Naive B cell (primary cell): ENCODE measurements at regions not wholly inside any gene's neighbourhood (a gene's known extent, or its start where the extent isn't known, plus 50 kb on each side); places are given as distances from the start of the nearest gene placed in this dataset.
"Not testable (repeated sequence)": the region's sequence is repeated elsewhere in the genome, so short reads cannot be mapped to it uniquely, and the experiment has no call there.

ENCODE experiments used
- ATAC-seq, 2 donors: fragments of 150-1000 bp; cut with Tn5 transposase; 2 replicates each; pipeline ENCODE4 v1.10.0; 2021; ENCODE audit warnings: low read depth in 2 of 2, mild to moderate bottlenecking in 2 of 2, moderate library complexity in 2 of 2
- DNase-seq: peaks from one replicate; pipeline ENCODE4 v3.0.0; 2022
- H3K27ac Mint-ChIP-seq, 6 donors: one replicate each; pipeline ENCODE4 v1.8.0; 2020 to 2022; ENCODE audit warnings: mild to moderate bottlenecking in 6 of 6, mixed read lengths in 6 of 6, moderate library complexity in 5 of 6, inconsistent platforms in 2 of 6
- H3K27me3 Mint-ChIP-seq, 3 donors: one replicate each; pipeline ENCODE4 v1.8.0; 2021 to 2022; ENCODE audit warnings: mixed read lengths in 3 of 3, mild to moderate bottlenecking in 1 of 3
- H3K36me3 Mint-ChIP-seq, 2 donors: one replicate each; pipeline ENCODE4 v1.8.0; 2020 to 2022; ENCODE audit warnings: mixed read lengths in 2 of 2, inconsistent platforms in 1 of 2, mild to moderate bottlenecking in 1 of 2
- H3K4me1 Mint-ChIP-seq, 3 donors: one replicate each; pipeline ENCODE4 v1.8.0; 2020 to 2022; ENCODE audit warnings: mixed read lengths in 3 of 3, inconsistent platforms in 1 of 3, mild to moderate bottlenecking in 1 of 3, moderate library complexity in 1 of 3
- H3K4me3 Mint-ChIP-seq, 8 donors: one replicate each; pipeline ENCODE4 v1.8.0; 2020 to 2022; ENCODE audit warnings: mild to moderate bottlenecking in 8 of 8, mixed read lengths in 8 of 8, moderate library complexity in 8 of 8, inconsistent platforms in 2 of 8
- H3K9me3 Mint-ChIP-seq, 7 donors: one replicate each; pipeline ENCODE4 v1.8.0; 2020 to 2022; ENCODE audit warnings: mixed read lengths in 7 of 7, mild to moderate bottlenecking in 5 of 7, inconsistent platforms in 2 of 7, moderate library complexity in 1 of 7

GRCh38 chr14:43677581-43677980, 829.5 kb downstream of the FSCB start:
- no peaks in the 10 kb centered on the region for H3K36me3 Mint-ChIP-seq
- no peaks in the 10 kb centered on the region for H3K4me1 Mint-ChIP-seq
- H3K4me3 Mint-ChIP-seq: no peak overlapping the region
- ATAC-seq (no peak), DNase-seq (no peak)
- H3K9me3 Mint-ChIP-seq: peaks cover 0 to 8% (median 5%) of the 10 kb centered on the region in 7 donors
- H3K27me3 Mint-ChIP-seq: no peaks in the 10 kb centered on the region
- H3K27ac Mint-ChIP-seq: no peak overlapping the region

- Mint-ChIP-seq H3K4me1 (no peaks in the 10 kb centered on the region), H3K4me3 (no peak overlapping the region), H3K27ac (no peak overlapping the region), H3K27me3 (no peaks in the 10 kb centered on the region), H3K9me3 (peaks cover 0 to 10% (median 4%) of the 10 kb centered on the region in 7 donors), H3K36me3 (no peaks in the 10 kb centered on the region)
- DNase-seq (no peak), ATAC-seq (no peak)
Measured at GRCh38 chr14:43674273-43674672, 832.8 kb downstream of the FSCB start.

- Mint-ChIP-seq H3K4me3 (no peak overlapping the region), H3K9me3 (peaks cover 2 to 14% (median 5%) of the 10 kb centered on the region in 7 donors), H3K36me3 (no peaks in the 10 kb centered on the region), H3K4me1 (no peaks in the 10 kb centered on the region), H3K27ac (no peak overlapping the region), H3K27me3 (no peaks in the 10 kb centered on the region)
- DNase-seq: no peak
- no peak for ATAC-seq
Measured at GRCh38 chr14:43671716-43672485, 835.2 kb downstream of the FSCB start.

GRCh38 chr14:43669355-43669754, 837.7 kb downstream of the FSCB start:
- ATAC-seq: no peak

GRCh38 chr14:43665570-43666267, 841.4 kb downstream of the FSCB start:
- peaks cover 2 to 13% (median 7%) of the 10 kb centered on the region in 7 donors for H3K9me3 Mint-ChIP-seq
- ATAC-seq: no peak
- H3K27me3 Mint-ChIP-seq: no peaks in the 10 kb centered on the region
- H3K36me3 Mint-ChIP-seq: no peaks in the 10 kb centered on the region
- no peaks in the 10 kb centered on the region for H3K4me1 Mint-ChIP-seq
- no peak for DNase-seq
- no peak overlapping the region for H3K4me3 Mint-ChIP-seq
- no peak overlapping the region for H3K27ac Mint-ChIP-seq

More at GRCh38 chr14:43669355-43669754, 837.7 kb downstream of the FSCB start:
- H3K4me3 Mint-ChIP-seq: no peak overlapping the region
- DNase-seq: no peak
- no peaks in the 10 kb centered on the region for H3K4me1 Mint-ChIP-seq
- H3K36me3 Mint-ChIP-seq: no peaks in the 10 kb centered on the region
- no peaks in the 10 kb centered on the region for H3K27me3 Mint-ChIP-seq
- peaks cover 2 to 19% (median 7%) of the 10 kb centered on the region in 7 donors for H3K9me3 Mint-ChIP-seq
- H3K27ac Mint-ChIP-seq: no peak overlapping the region

- DNase-seq, ATAC-seq, H3K27ac Mint-ChIP-seq, H3K36me3 Mint-ChIP-seq, H3K4me1 Mint-ChIP-seq, H3K4me3 Mint-ChIP-seq, H3K27me3 Mint-ChIP-seq: not testable (repeated sequence)
- H3K9me3 Mint-ChIP-seq: peaks cover 13 to 26% (median 18%) of the 10 kb centered on the region in 7 donors
Measured at GRCh38 chr14:43655194-43655593, 851.9 kb downstream of the FSCB start.

GRCh38 chr14:43651896-43652295, 855.2 kb downstream of the FSCB start:
- H3K36me3 Mint-ChIP-seq: no peaks in the 10 kb centered on the region
- no peaks in the 10 kb centered on the region for H3K4me1 Mint-ChIP-seq
- no peak for DNase-seq
- no peak overlapping the region for H3K4me3 Mint-ChIP-seq
- no peaks in the 10 kb centered on the region for H3K27me3 Mint-ChIP-seq
- peaks cover 15 to 23% (median 18%) of the 10 kb centered on the region in 7 donors for H3K9me3 Mint-ChIP-seq
- H3K27ac Mint-ChIP-seq: no peak overlapping the region
- no peak for ATAC-seq

- ATAC-seq: no peak
- Mint-ChIP-seq H3K4me1 (no peaks in the 10 kb centered on the region), H3K36me3 (no peaks in the 10 kb centered on the region), H3K9me3 (peaks cover 15 to 21% (median 18%) of the 10 kb centered on the region in 7 donors), H3K4me3 (no peak overlapping the region), H3K27me3 (no peaks in the 10 kb centered on the region), H3K27ac (no peak overlapping the region)
- DNase-seq: no peak
Measured at GRCh38 chr14:43651185-43651787, 855.8 kb downstream of the FSCB start.

GRCh38 chr14:43649508-43649907, 857.6 kb downstream of the FSCB start:
- Mint-ChIP-seq H3K4me1 (no peaks in the 10 kb centered on the region), H3K36me3 (no peaks in the 10 kb centered on the region), H3K4me3 (no peak overlapping the region), H3K9me3 (peaks cover 9 to 21% (median 18%) of the 10 kb centered on the region in 7 donors), H3K27ac (no peak overlapping the region), H3K27me3 (no peaks in the 10 kb centered on the region)
- ATAC-seq (no peak), DNase-seq (no peak)

- DNase-seq (no peak), ATAC-seq (no peak)
- H3K4me1 Mint-ChIP-seq: no peaks in the 10 kb centered on the region
- peaks cover 6 to 19% (median 12%) of the 10 kb centered on the region in 7 donors for H3K9me3 Mint-ChIP-seq
- H3K4me3 Mint-ChIP-seq: peak overlapping the region in 1 of 8 donors; percentile 77
- peak overlapping the region in 1 of 6 donors; percentile 15 for H3K27ac Mint-ChIP-seq
- H3K27me3 Mint-ChIP-seq: no peaks in the 10 kb centered on the region
- H3K36me3 Mint-ChIP-seq: no peaks in the 10 kb centered on the region
Measured at GRCh38 chr14:43647302-43647701, 859.8 kb downstream of the FSCB start.

GRCh38 chr14:43640718-43641267, 866.3 kb downstream of the FSCB start:
- H3K36me3 Mint-ChIP-seq: no peaks in the 10 kb centered on the region
- H3K4me3 Mint-ChIP-seq: no peak overlapping the region
- peaks cover 0 to 5% (median 2%) of the 10 kb centered on the region in 7 donors for H3K9me3 Mint-ChIP-seq
- H3K27me3 Mint-ChIP-seq: no peaks in the 10 kb centered on the region
- H3K27ac Mint-ChIP-seq: no peak overlapping the region
- H3K4me1 Mint-ChIP-seq: no peaks in the 10 kb centered on the region
- ATAC-seq (no peak), DNase-seq (no peak)

- no peaks in the 10 kb centered on the region for H3K27me3 Mint-ChIP-seq
- no peak overlapping the region for H3K27ac Mint-ChIP-seq
- H3K4me3 Mint-ChIP-seq: no peak overlapping the region
- DNase-seq (no peak), ATAC-seq (no peak)
- no peaks in the 10 kb centered on the region for H3K4me1 Mint-ChIP-seq
- H3K36me3 Mint-ChIP-seq: no peaks in the 10 kb centered on the region
- H3K9me3 Mint-ChIP-seq: peaks cover 0 to 8% (median 0%) of the 10 kb centered on the region in 7 donors
Measured at GRCh38 chr14:43625294-43625693, 881.8 kb downstream of the FSCB start.

GRCh38 chr14:43621282-43621681, 885.8 kb downstream of the FSCB start:
- H3K4me3 Mint-ChIP-seq: no peak overlapping the region
- ATAC-seq (no peak), DNase-seq (no peak)
- no peaks in the 10 kb centered on the region for H3K4me1 Mint-ChIP-seq
- H3K36me3 Mint-ChIP-seq: no peaks in the 10 kb centered on the region
- H3K9me3 Mint-ChIP-seq: peaks cover 0 to 3% (median 0%) of the 10 kb centered on the region in 7 donors
- no peaks in the 10 kb centered on the region for H3K27me3 Mint-ChIP-seq
- H3K27ac Mint-ChIP-seq: no peak overlapping the region
